GM18519 (cell line): ENCODE measurements at regions not wholly inside any gene's neighbourhood (a gene's known extent, or its start where the extent isn't known, plus 50 kb on each side); places are given as distances from the start of the nearest gene placed in this dataset.
A peak's percentile ranks its signal among the peaks of the same experiment; 100 is the strongest.

Experiments
- ATAC-seq: cut with Tn5 transposase; IDR thresholded peaks from one replicate; pipeline ENCODE4 v1.9.1; 2021; ENCODE audit warnings: mild to moderate bottlenecking, moderate library complexity; ENCODE audit not compliant: unreplicated experiment, low FRiP score

GRCh38 chr2:41431756-41432155 lies 616.1 kb upstream of the PKDCC start:
- ATAC-seq: no peak

- ATAC-seq: no peak
These were observed 615.4 kb upstream of the PKDCC start for GRCh38 chr2:41432459-41432858.

- ATAC-seq: no peak
These were observed 612.8 kb upstream of the PKDCC start for GRCh38 chr2:41434991-41435390.

GRCh38 chr2:41441958-41442357 lies 605.9 kb upstream of the PKDCC start:
- ATAC-seq: no peak

GRCh38 chr2:41445865-41446264 lies 602.0 kb upstream of the PKDCC start:
- ATAC-seq: no peak

- ATAC-seq: no peak
These were observed 601.6 kb upstream of the PKDCC start for GRCh38 chr2:41446266-41446665.

GRCh38 chr2:41448221-41448620 lies 599.6 kb upstream of the PKDCC start:
- ATAC-seq: no peak

- no peak for ATAC-seq
These were observed 590.8 kb upstream of the PKDCC start for GRCh38 chr2:41457026-41457425.

GRCh38 chr2:41460661-41461060 lies 587.2 kb upstream of the PKDCC start:
- ATAC-seq: no peak

GRCh38 chr2:41464395-41464794 lies 583.4 kb upstream of the PKDCC start:
- no peak for ATAC-seq

GRCh38 chr2:41475959-41476358 lies 571.9 kb upstream of the PKDCC start:
- peak; percentile 42 for ATAC-seq

- no peak for ATAC-seq
These were observed 565.2 kb upstream of the PKDCC start for GRCh38 chr2:41482659-41483058.

- ATAC-seq: no peak
These were observed 564.6 kb upstream of the PKDCC start for GRCh38 chr2:41483226-41483625.

- ATAC-seq: no peak
These were observed 563.6 kb upstream of the PKDCC start for GRCh38 chr2:41483982-41484857.

GRCh38 chr2:41484858-41485234 lies 563.0 kb upstream of the PKDCC start:
- ATAC-seq: no peak

- ATAC-seq: no peak
These were observed 560.9 kb upstream of the PKDCC start for GRCh38 chr2:41486948-41487347.

- ATAC-seq: no peak
These were observed 558.9 kb upstream of the PKDCC start for GRCh38 chr2:41488888-41489287.

- ATAC-seq: no peak
These were observed 558.2 kb upstream of the PKDCC start for GRCh38 chr2:41489638-41490037.

GRCh38 chr2:41495050-41495449 lies 552.8 kb upstream of the PKDCC start:
- no peak for ATAC-seq

GRCh38 chr2:41496908-41497307 lies 550.9 kb upstream of the PKDCC start:
- ATAC-seq: no peak

- ATAC-seq: no peak
These were observed 549.0 kb upstream of the PKDCC start for GRCh38 chr2:41498781-41499180.

GRCh38 chr2:41500895-41501294 lies 546.9 kb upstream of the PKDCC start:
- no peak for ATAC-seq

GRCh38 chr2:41502752-41503151 lies 545.1 kb upstream of the PKDCC start:
- ATAC-seq: no peak
